ENCODE measurements at regions not wholly inside any gene's neighbourhood (a gene's known extent, or its start where the extent isn't known, plus 50 kb on each side); places are given as distances from the start of the nearest gene placed in this dataset.
A peak's percentile ranks its signal among the peaks of the same experiment; 100 is the strongest.
"Not testable (repeated sequence)": the region's sequence is repeated elsewhere in the genome, so short reads cannot be mapped to it uniquely, and the experiment has no call there.

GRCh38 chr17:27365329-27365945, 71.5 kb downstream of the WSB1 start:
- DNase-seq (ENCODE audit: low spot score) = not testable (repeated sequence)

- DNase-seq (ENCODE audit: low spot score) = no peak
These were observed 72.5 kb downstream of the WSB1 start for GRCh38 chr17:27366437-27366836.

- no peak for DNase-seq (ENCODE audit: low spot score)
These were observed 73.4 kb downstream of the WSB1 start for GRCh38 chr17:27367121-27367981.

GRCh38 chr17:27368151-27368795, 74.4 kb downstream of the WSB1 start:
- no peak for DNase-seq (ENCODE audit: low spot score)

- DNase-seq (ENCODE audit: low spot score) = no peak
These were observed 75.1 kb downstream of the WSB1 start for GRCh38 chr17:27368980-27369379.

GRCh38 chr17:27370776-27371175, 76.9 kb downstream of the WSB1 start:
- no peak for DNase-seq (ENCODE audit: low spot score)

DNA sequence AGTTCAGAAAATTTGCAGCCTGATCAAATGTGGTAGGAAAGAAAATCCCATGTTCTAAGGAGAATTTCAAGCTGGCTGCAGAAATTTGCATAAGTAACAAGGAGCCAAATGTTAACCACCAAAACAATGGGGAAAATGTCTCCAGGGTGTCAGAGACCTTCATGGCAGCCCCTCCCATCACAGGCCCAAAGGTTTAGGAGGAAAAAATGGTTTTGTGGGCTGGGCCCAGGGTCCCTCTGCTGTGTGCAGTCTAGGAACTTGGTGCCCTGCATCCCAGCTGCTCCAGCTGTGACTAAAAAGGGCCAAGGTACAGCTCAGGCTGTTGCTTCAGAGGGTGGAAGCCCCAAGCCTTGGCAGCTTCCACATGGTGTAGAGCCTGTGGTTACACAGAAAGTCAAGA, 79.8 kb downstream of the WSB1 start:
- DNase-seq (ENCODE audit: low spot score) = not testable (repeated sequence)

GRCh38 chr17:27376637-27377547, 79.4 kb upstream of the KSR1 start:
- peak; percentile 78 for DNase-seq (ENCODE audit: low spot score)

GRCh38 chr17:27378482-27379175, 77.6 kb upstream of the KSR1 start:
- no peak for DNase-seq (ENCODE audit: low spot score)

DNA sequence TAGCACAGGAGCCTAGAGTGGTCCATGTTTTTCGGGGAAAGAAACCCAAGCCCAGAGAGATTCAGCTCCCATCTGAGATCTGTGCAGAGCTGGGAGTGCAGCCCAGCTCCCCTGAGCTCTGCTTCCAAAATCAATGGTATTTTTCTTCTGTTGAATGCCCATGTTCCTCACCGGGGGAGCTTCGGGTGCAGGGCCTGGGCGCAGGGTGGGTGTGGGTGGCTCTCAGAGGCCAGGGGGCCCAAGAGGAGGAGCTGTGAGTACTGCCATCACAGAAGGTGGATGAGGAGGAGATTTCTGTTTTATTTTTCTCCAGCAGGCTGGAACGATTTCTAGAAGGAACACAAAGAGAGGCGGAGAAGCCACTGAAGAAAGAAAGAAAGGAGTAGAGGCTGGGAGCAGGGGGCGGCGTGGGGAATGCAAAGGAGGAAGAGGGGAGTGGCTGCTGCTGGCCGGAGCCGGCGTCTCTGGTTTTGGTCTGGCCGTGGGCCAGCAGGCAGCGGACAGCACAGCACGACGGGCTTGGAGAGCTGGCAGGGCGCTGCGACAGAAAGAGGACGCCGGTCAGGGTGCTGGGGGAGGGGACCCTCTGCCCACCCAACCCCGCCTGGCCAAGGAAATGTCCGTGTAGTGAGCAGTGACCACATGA, 76.2 kb upstream of the KSR1 start:
- peak; percentile 38 for DNase-seq (ENCODE audit: low spot score)

GRCh38 chr17:27380551-27380950, 75.7 kb upstream of the KSR1 start:
- DNase-seq (ENCODE audit: low spot score) = no peak

DNA sequence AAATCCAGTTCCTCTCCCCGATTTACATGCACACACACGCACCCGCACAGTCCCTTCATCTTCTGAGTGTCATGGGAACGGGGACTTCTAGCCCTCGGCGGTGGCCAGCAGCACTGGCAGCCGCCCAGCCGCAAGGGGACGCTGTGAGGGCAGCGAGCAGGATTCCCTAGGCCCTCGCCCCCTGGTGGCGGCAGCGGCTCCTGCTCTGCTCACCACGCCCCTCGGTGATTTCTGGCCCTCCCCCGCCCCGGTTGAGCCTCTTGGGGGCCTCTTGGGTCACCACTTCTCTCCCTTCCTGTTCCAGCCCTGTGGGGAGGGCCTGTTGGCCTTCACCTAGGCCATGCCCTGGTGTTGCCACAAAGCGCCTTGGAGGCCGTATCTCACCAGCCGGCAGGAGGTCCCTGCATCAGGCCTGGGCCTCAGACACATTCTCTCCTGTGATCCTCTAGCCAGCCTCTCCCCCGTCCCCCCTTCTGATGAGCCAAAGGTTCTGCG, 75.2 kb upstream of the KSR1 start:
- DNase-seq (ENCODE audit: low spot score) = peak; percentile 22

- DNase-seq (ENCODE audit: low spot score) = no peak
These were observed 74.2 kb upstream of the KSR1 start for GRCh38 chr17:27382025-27382424.

DNA sequence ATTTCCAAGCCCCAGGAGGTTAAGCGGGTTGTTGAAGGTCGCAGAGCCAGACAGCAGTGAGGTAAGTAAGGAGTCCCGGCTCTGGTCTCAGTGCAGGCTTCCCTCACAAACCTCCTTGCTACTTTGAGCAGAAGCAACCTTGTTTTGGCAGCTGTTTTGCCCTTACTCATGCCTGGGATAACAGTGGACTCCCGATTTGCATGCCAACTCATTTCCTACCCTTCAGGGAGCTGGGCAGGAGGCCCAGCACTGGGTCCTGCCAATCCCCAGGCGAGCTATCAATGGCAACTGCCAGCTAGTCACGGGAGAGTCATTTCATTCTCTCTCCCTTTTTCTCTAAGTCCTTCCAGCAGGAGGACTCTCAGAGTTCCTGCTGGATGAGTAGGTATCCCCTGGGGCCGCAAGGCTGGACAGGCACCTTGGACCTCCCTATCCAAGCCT, 72.0 kb upstream of the KSR1 start:
- peak; percentile 98 for DNase-seq (ENCODE audit: low spot score)

DNA sequence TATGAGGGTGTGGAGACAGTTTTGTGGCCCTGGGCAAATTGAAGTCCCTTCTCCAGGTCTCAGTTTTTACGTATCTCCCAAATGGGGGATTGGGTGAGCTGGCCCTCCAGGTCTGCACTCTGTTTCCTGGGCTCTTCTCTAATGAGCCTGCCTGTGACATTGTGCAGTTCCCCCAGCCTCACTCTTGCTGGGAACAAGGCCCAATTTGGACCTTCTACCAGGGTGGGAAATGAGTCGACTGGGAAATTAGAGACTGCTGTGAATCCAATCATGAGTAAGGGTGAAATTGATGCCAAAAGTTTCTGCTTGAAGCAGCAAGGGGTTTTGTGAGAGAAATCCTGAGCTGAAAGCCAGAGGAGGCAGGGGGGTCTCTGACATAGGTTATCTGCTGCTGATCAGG, 71.5 kb upstream of the KSR1 start:
- no peak for DNase-seq (ENCODE audit: low spot score)

- DNase-seq (ENCODE audit: low spot score) = no peak
These were observed 70.6 kb upstream of the KSR1 start for GRCh38 chr17:27385626-27386025.

DNA sequence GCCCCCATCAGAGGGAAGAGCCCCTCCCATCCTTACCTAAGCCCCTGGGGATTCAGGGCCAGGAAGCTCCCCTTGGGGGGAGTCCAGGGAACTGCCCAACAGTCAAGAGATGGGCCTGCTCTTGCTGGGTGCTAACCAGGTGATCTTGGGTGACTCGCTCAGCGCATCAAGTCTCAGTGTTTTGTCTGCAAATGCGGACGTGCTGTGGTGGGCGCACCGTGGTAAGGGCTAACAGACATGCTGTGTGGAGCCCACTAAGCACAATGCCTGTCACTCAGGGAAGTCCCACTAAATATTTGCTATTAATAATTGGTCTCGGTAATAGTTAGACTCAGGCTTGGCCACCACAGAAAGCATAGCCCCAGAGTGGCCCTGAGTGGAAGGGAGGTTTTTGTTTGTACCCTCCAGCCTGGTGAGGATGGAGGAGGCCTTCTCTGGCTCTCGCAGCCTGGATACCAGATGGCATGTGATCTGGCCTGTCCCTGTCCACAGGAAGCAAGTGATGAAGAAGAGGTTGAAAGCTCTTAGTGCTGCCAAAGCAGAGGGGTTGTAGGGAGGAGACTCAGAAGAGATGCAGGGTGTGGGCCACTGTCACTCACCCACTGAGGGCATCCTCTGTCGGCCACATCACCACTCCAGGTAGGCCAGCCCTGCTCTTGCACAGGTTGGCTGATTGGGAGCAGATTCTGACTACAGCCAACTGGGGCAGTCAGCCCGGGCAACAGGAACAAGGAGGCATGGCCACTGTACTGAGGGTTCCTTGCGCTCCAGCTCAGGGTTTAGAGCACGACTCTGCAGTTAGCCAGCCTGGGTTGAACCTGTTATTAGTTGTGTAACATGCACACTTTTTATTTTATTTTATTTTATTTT, 69.8 kb upstream of the KSR1 start:
- no peak for DNase-seq (ENCODE audit: low spot score)

DNA sequence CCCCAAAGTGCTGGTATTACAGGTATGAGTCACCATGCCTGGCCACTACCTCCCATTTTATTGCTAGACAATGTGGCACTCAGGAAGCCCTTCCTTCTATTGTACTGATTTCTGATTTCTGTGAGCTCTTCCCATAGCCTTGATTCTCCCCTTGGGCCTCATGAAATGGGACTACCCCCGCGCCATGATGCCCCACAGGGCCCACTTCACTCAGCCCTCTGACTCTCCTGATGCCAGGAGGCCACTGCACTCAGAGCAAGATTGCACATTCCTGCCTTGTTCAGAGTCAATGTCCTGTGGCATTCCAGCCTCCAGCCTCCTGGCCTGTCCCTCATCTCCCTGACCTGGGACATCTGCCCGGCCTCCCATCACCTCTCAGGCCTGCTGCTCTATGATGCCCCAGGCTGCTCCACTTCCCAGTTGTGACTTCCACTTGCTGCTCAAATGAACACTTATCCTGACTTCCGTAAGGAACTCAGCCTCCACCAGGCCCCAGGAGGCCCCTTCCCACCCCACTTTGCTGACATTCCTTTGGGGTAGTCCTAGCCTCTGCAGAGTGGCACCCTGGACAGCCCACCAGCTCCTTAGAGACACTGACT, 66.6 kb upstream of the KSR1 start:
- no peak for DNase-seq (ENCODE audit: low spot score)

DNA sequence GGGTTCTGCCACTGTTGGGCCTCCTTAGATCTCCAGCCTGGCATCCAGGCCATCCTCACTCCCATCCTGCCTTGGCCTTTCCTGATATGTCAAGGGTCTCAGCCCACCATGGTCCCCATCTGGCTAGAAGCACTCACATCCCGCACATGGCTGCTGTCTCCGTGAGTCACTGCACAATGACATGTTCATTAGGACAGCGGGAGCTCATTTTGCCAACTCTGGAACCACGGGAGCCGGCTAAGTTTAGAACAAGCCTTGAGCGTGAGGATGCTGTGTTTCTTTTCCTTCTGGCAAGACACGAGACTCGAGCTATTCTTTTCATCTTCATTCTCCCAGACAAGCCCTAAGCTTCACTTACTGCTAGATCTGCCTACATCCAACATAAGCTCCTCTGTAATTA, 65.7 kb upstream of the KSR1 start:
- DNase-seq (ENCODE audit: low spot score) = no peak

All from A172 (cell line).